ENCODE measurements at regions not wholly inside any gene's neighbourhood (a gene's known extent, or its start where the extent isn't known, plus 50 kb on each side); places are given as distances from the start of the nearest gene placed in this dataset.
"Not testable (repeated sequence)": the region's sequence is repeated elsewhere in the genome, so short reads cannot be mapped to it uniquely, and the experiment has no call there.

DNA sequence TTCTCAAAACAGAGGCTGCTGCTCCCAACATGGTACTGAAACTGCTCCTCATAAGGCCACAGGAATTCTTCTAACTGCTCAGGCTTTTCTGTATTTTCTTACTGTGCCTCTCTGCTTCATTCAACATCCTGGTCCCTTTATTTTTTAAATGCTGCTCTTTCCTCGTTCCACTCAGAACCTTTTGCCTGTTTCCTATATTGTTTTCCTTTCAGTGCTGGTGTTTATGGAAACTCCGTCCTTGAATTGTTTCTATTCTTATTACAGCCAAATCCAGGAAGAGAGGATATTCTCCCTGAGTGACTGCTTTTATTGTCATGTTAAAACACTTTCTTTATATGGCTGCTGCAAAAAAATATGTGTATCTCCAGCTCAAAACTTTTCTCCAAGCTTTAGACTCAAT lies 173.0 kb upstream of the E2F7 start:
- intact Hi-C loops (cut with DNase I), result no loop called here
- DNase-seq, result no peak

DNA sequence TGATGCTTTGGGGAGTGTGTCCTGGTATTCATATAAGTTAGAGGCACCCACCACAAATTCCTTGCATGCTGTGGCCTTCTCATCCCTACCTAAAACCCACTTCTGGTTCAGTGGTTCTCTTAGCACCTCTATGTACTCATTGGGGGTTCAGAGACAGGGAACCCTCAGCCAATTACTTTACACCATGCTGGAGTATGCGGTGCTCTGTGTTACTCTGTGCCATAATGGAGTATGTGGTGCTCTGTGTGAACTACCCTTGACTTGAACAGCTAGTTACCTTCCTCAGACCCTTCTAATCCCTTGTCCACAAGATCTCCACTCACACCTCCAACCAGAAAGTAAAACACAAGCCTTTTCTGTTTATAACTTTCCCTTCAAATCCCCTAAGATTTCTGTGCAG lies 172.5 kb upstream of the E2F7 start:
- no peak for DNase-seq
- intact Hi-C loops (cut with DNase I), result no loop called here

DNA sequence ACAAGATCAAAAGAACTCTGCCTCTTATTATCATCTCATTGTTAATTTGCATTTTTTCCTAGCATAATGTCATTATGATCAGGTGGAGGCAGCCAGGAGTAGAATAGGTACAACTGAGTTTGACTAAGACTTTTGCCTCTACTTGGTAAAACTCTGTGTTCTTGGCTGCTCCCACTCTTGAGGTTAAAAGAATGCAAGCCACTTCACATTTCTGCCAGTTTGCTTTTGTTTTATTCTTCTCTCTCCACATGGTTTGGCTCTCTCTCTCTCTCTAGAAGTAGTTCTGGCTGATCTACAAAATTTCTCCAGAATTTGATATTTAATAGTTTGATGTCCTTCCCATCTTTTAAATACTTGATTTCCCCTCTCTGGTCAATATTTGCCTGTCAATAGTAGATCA lies 170.7 kb upstream of the E2F7 start:
- DNase-seq, result no peak
- intact Hi-C loops (cut with DNase I), result no loop called here

DNA sequence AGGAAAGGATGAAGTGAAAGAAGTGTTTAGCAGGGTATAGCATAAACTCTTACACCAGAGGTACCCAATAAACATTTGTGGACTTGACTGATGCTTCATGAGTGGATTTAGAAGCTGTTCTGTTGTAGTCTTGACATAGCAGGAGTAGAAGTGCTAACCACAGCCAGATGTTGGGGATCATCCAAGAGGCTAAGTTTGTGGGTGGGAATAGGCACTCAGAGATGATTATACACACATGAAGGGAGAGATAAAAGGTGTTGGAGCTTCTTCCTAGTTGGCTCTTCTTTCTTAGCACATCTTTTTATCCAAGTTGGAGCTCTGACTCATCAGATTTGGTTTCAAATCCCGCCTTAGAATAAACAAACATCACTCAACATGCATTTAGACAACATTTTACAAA lies 166.7 kb upstream of the E2F7 start:
- DNase-seq, result no peak
- intact Hi-C loops (cut with DNase I), result no loop called here

DNA sequence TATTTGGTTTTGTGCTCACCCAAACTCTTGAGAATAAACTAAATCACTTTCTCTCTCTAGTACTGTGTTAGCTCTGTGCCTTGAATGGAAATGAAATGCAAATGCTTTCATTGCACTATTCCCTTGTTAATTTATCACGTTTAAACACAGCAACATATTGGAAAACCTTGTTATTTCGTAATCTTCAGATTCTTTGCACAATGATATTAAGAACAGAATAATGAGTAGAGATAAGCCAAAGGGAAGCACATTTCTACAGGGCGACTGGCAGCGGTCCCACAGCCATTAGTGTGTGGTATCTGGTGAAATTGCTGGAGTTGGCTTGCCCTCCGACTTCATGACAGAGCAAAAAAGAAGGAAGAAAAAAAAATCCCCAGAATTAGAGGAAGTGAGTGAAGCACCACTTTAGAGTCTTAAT lies 166.1 kb upstream of the E2F7 start:
- DNase-seq, result no peak
- intact Hi-C loops (cut with DNase I), result no loop called here

DNA sequence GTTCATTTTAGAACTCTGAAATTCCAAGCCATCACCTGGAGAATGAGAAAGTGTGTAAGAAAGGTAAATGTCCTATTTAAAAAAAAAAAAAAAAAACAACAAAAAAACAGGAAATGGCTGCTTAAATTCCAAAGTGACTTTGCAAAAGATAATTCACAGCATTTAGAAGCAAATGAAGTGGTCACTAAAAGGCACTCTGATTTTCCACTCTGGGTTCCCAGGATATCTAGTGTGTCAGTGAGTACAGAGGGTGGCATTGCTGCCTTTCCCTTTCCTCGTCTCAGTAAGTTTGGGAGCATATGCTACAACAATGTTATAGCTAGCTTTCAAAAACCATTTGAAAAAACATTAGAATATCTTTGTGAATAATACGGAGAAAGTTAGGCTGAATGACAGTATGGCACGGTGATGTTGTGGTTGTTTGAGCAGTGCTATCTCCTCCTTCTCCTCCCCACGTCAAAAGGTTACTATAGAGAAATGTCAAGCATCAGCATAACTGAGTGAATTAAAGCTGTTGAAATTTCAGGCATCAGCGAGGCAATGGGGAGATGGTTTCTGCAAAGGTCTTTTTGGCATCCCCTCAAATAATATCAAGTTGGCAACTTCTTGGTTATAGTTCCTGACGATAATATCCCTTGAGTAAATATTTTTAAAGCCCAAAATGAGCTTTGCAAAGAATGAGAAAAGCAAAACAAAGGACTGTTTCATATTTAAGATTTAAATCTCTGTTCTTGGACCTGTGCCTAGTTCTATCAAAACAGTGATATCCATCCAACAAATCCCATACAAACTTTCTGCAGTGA lies 164.5 kb upstream of the E2F7 start:
- DNase-seq, result no peak
- intact Hi-C loops (cut with DNase I), result no loop called here

DNA sequence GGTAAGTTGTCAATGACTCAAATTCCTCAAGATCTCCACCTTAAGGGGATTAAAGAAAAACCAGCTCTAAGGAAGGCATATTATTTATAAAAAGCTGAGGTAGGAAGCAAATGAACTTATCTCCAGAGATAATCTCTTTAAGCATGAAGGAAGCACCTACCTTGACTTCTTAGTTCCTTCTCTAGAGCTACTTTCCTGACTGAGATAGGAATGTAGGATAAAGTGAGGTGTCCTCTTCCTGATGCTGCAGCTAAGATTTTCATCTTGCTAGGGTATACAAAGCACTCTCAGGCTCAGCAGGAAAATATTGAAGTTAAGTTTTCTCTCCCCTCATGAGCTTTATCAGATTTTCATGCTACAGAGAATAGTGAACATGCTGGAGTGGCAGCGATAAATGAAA lies 163.0 kb upstream of the E2F7 start:
- intact Hi-C loops (cut with DNase I), result no loop called here
- DNase-seq, result no peak

DNA sequence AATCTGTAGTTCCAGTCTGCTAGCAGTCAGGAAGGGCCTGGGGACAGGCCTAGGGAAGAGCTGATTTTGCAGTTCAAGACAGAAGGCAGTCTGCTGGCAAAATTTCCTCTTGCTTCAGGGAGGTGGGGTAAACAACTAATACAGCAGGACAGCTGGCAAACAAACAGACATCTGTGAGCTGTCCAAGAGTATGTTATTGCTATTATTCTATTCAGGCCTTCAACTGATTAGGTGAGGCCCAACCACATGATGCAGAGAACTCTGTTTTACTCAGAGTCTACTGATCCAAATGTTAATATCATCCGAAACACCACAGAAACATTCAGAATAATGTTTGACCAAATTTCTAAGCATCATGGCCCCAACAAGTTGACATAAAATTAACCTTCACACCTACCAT lies 161.0 kb upstream of the E2F7 start:
- no peak for DNase-seq
- intact Hi-C loops (cut with DNase I), result no loop called here

DNA sequence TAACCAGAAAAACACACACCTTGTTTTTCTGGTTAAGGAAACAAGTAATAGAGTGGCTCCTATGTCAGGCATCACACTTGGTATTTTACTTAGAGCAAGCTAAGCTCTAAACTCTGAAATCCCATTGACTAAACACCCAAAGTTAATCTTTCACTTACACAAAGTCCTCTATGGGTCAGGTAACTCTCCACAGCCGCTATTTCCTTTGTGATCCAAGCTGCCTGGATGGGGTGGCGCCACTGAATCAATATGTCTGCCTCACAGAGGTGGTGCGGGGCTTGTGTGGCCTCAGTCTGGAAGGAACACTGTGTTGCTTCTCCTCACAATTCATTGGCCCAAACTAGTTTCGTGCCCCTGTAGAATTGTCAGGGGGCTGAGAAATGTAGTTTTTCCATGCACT lies 160.0 kb upstream of the E2F7 start:
- no peak for DNase-seq
- intact Hi-C loops (cut with DNase I), result no loop called here

DNA sequence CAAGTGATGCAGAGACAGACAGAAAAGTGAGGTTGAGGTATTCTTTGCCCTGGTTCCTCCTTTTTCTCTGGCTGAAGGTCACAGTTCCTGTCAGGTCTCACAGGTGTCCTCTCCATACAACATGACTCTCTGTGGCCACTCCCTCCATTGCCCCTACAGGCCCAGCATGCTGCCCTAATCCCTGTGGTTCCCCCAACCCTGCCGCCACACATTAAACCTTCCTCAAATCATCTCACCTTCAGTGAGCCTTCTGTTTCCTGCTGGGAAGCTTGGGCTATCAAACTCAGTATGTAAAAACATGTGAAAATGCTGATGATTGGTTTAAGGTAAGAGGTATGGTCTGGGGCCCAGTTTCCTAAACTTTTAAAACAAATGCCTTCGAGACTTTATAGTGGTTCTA lies 159.0 kb upstream of the E2F7 start:
- DNase-seq, result no peak
- intact Hi-C loops (cut with DNase I), result no loop called here

DNA sequence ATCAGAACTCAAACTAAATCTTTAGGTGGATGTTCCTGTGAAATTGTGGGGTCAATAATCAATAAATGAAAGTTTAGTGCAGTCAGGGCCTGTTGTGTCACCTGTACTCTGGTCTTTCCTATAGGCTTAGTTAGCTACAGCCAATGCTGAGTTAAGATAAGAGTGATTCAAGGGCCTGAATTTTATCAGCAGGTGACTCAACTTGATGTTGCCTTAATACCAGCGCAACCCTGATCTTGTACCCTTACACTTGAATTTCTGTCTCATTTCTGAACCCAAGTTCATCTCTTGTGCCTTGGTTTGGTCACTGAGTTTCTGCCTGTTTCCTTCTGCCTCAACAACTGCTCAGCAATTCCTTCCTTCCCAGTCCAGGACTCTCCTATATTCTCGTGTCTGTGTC lies 157.0 kb upstream of the E2F7 start:
- intact Hi-C loops (cut with DNase I), result no loop called here
- no peak for DNase-seq

DNA sequence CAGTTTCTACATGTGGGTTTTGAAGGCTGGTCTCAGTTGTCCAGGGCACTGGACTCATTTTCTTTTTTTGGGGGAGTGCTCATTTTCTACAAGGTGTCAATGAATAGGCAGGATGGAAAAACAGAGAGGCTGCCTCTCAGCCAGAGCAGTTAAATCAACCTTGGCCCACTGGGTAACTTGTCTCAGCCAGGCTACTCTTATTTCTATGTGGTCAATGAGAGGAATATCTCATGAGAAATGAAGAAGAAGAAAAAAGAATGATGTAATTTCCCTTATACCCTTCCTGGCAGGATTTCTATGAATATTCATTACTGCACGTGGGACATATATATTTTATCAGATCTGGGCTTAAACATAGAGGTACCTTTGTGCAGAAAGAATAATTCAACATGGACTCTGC lies 155.2 kb upstream of the E2F7 start:
- intact Hi-C loops (cut with DNase I), result no loop called here
- no peak for DNase-seq

DNA sequence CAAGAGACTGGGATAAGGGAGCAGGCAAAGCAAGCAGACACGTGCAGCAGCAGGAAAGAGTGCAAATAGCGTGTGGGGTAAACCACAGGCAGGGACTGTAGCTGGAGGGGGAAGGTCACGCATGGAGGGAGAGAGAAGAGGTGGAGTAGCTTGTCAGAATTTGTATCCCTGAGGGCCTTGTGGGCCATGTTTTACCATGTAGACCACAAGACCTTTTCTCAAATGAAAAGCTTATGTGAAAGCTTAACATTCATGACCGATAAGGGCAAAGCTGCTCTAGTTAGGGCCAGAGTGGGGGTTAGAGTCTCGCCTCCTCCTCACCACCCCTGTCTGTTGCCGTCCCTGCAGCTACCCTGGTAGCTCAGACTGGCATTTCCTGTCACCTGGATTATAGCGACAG lies 152.9 kb upstream of the E2F7 start:
- DNase-seq, result no peak
- intact Hi-C loops (cut with DNase I), result no loop called here

DNA sequence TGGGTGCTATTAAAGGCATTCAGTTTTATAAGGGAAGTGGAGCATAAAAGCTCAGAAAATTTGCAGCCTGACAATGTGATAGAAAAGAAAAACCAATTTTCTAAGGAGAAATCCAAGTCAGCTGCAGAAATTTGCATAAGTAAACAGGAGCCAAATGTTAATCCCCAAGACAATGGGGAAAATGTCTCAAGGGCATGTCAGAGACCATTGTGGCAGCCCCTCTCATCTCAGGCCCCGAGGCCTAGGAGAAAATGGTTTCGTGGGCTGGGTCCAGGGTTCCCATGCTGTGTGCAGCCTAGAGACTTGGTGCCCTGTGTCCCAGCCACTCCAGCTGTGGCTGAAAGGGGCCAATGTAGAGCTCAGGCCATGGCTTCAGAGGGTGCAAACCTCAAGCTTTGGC lies 150.8 kb upstream of the E2F7 start:
- DNase-seq; intact Hi-C loops (cut with DNase I): not testable (repeated sequence)

DNA sequence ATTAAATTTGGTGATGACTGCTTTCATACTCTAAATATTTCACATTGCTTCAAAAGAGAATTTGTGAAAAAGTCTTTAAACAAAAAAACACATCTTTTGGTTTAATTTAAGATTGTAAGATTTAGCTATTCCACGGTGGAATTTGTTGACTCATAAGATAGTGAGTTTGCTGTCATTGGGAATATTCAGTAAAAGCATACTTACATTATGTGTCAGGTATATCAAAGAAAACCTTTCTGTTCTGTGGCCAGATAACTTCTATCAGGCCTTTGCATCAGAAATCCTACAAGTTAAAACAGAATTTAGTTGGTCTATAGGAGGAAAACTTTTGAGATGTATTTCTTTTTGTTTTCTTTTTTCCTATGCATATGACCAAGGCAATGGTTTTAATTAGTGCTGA lies 148.8 kb upstream of the E2F7 start:
- intact Hi-C loops (cut with DNase I), result no loop called here
- DNase-seq, result no peak

DNA sequence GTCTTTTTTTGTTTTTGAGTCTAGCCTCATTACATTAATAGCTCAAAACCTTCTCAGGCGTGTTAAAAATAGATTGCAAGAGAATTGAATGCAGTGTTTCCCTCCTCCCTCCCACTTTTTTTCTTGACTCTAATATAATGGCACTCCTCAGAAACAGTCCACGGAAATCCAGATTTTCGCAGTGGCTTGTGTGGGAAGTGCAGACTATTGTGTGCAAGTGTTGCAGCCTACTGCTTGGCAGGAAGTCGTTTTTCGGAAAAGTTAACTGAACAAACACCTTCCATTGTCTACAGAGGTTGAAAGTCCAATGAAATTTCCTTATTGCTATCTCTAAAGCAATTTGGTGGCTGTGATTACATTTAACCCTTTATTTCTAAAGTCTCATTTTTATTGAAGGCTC lies 147.9 kb upstream of the E2F7 start:
- peak in 4 of 10 donors; percentile 3 to 83 (median 46) for DNase-seq

DNA sequence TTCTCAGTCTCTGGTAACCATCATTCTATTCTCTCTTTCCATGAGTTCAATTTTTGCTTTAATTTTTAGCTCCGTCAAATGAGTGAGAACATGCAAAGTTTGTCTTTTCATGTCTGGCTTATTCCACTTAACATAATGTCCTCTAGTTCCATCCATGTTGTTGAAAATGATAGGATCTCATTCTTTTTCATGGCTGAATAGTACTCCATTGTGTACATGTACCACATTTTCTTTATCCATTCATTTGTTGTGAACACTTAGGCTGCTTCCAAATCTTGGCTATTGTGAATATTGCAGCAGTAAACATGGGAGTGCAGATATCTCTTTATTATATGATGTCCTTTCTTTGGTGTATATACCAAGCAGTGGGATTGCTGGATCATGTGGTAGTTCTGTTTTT lies 145.4 kb upstream of the E2F7 start:
- no peak for DNase-seq

More for the DNA sequence above, 147.9 kb upstream of the E2F7 start:
- intact Hi-C loops (cut with DNase I), result no loop called here

DNA sequence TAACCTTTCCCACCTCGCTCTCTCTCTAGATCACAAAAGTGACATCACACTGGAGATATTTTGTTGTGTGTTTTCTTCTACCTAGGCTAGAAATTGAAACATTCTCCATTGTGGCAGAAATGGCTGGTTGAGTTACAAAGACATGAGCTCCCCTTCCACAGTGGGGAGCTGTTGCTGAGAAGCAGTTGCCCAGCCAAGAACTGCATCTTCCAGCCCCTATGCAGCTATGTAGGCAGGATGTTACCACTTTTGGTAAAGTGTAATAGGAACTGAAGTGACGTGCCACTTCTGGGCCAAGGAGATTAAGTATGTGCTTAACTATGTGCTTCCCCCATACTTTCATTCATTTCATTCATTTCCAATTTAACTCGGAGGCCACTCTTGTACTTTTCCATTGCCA lies 138.7 kb upstream of the E2F7 start:
- DNase-seq, result no peak
- intact Hi-C loops (cut with DNase I), result no loop called here

More for the DNA sequence above, 145.4 kb upstream of the E2F7 start:
- intact Hi-C loops (cut with DNase I), result no loop called here

DNA sequence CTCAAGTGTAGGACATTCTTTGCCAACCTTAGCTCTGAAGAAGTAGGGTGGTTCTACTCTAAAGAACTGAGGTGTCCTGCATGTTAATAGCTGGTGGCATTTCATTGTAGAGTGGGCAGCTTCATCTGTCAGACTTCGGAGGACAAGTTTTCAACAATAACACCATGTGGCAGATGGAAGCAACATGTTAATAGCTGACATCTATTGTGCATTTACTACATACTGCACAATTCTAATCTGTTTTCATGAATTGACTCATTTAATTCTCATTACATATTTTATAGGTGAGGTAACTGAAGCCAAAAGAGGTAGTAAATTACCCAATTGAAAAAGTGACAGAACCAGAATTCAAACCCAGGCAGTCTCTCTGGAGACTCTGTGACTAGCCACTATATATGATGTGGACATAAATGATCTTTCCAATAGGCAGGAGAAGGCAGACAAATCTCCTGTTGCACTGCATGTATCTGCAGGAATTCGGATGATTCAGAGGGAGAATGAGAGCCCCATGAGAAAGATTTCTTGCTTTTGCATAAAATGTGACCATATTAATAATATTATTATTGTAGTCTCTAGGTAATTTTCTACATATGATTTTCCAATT lies 137.2 kb upstream of the E2F7 start:
- intact Hi-C loops (cut with DNase I), result no loop called here
- no peak for DNase-seq

DNA sequence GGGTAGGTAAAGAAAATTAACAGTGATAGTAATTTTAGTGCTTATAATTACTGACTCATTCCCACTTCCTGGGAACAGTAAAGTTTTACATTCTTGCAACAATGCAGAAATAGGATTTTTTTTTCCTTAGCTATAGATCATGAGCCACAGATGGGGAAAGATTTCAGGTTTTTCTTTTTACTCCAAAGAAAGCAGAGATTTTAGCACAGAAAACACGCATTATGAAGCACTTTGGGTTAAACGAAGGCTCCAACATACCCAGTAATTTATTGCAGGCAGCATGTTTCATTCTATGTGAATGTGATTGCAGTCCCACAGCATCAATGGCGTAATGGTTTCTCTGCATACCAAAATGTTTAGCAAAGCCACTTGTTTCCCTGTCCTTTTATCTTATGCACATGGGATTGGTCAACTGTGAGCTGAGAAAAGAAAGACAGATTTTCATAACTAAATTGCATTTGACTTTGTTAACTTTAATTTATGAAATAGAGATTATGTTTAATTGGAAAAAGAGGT lies 124.6 kb upstream of the E2F7 start:
- intact Hi-C loops (cut with DNase I), result no loop called here
- DNase-seq, result no peak

DNA sequence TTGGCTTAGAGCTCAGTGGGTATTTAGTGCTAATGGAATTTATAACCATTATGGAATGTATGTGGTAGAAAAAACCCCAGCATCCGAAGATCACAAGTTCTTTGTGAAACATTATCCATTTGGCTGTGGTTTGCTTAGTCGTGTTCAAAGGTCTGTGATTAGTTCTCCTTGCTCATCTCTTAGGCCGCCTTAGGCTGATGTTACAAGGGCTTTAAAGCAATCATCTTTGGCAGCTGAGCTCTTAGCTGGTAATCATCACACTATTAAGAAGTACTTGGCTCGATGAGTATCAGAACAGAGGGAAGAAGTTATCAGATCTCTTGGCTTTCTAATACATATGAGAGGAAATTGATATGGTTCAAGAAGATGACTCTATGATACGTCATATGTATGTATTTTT lies 124.1 kb upstream of the E2F7 start:
- DNase-seq, result no peak
- intact Hi-C loops (cut with DNase I), result no loop called here

DNA sequence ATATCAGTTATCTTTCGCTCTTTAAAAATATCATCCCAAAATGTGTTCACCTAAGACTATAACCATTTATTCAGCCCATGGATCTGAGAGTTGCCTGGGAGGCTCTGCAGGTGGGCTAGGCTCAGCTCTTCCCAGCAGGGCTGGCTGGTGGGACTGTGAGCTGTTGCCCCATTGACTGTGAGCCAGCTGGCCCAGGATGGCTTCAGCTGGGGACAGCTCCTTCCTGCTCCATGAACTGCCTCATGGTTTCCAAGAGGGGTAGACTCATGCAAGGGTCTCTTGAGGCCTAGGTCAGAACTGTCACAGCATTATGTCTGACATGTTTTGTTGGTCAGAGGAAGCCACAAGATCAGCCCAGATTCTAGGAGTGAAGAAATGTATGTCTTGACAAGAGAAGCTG lies 114.1 kb upstream of the E2F7 start:
- DNase-seq, result no peak
- intact Hi-C loops (cut with DNase I), result no loop called here
